Fibroblast of skin of scalp (primary cell): ENCODE measurements at regions not wholly inside any gene's neighbourhood (a gene's known extent, or its start where the extent isn't known, plus 50 kb on each side); places are given as distances from the start of the nearest gene placed in this dataset.

Source experiments
- DNase-seq: peaks from one replicate; pipeline ENCODE4 v3.0.0-alpha.2; 2013

- DNase-seq = peak; percentile 62
These were observed 155.8 kb upstream of the SMIM23 start for GRCh38 chr5:171629628-171630349.

GRCh38 chr5:171630350-171631065 lies 155.1 kb upstream of the SMIM23 start:
- DNase-seq = no peak

- no peak for DNase-seq
These were observed 153.0 kb upstream of the SMIM23 start for GRCh38 chr5:171632616-171633015.

- DNase-seq = no peak
These were observed 151.7 kb upstream of the SMIM23 start for GRCh38 chr5:171633776-171634470.

GRCh38 chr5:171634511-171634910 lies 151.1 kb upstream of the SMIM23 start:
- DNase-seq = no peak

GRCh38 chr5:171635028-171635427 lies 150.6 kb upstream of the SMIM23 start:
- no peak for DNase-seq

- no peak for DNase-seq
These were observed 149.9 kb upstream of the SMIM23 start for GRCh38 chr5:171635561-171636245.

GRCh38 chr5:171637811-171638210 lies 147.8 kb upstream of the SMIM23 start:
- no peak for DNase-seq

GRCh38 chr5:171639205-171639621 lies 146.4 kb upstream of the SMIM23 start:
- DNase-seq = peak; percentile 29

- DNase-seq = peak; percentile 56
These were observed 145.7 kb upstream of the SMIM23 start for GRCh38 chr5:171639966-171640365.

- no peak for DNase-seq
These were observed 145.1 kb upstream of the SMIM23 start for GRCh38 chr5:171640480-171640879.

- DNase-seq = no peak
These were observed 143.7 kb upstream of the SMIM23 start for GRCh38 chr5:171641891-171642290.

GRCh38 chr5:171642894-171643293 lies 142.7 kb upstream of the SMIM23 start:
- DNase-seq = no peak

GRCh38 chr5:171644536-171644935 lies 141.1 kb upstream of the SMIM23 start:
- peak; percentile 49 for DNase-seq

- no peak for DNase-seq
These were observed 139.2 kb upstream of the SMIM23 start for GRCh38 chr5:171646102-171647042.

- peak; percentile 78 for DNase-seq
These were observed 138.3 kb upstream of the SMIM23 start for GRCh38 chr5:171647043-171647903.

- peak; percentile 48 for DNase-seq
These were observed 137.7 kb upstream of the SMIM23 start for GRCh38 chr5:171647904-171648260.

- peak; percentile 38 for DNase-seq
These were observed 137.1 kb upstream of the SMIM23 start for GRCh38 chr5:171648279-171649074.

GRCh38 chr5:171649075-171649401 lies 136.6 kb upstream of the SMIM23 start:
- DNase-seq = no peak

GRCh38 chr5:171650597-171650996 lies 135.0 kb upstream of the SMIM23 start:
- no peak for DNase-seq
